Kidney (tissue), 13 donors: ENCODE measurements at regions not wholly inside any gene's neighbourhood (a gene's known extent, or its start where the extent isn't known, plus 50 kb on each side); places are given as distances from the start of the nearest gene placed in this dataset.

Experiments used
- DNase-seq, 5 donors: peaks; one replicate each; pipeline ENCODE4 v3.0.0-alpha.2; 2013 to 2020
- FAIRE-seq: peaks from 2 replicates; lab custom pipeline; 2012; peaks lifted over from hg19 to GRCh38; lab: Jason Lieb, UNC
- H3K27ac ChIP-seq, 2 donors: one replicate each; pipeline ENCODE4 v1.7.0; 2013; ENCODE audit warnings: low read depth in 2 of 2, low read length in 2 of 2, inconsistent platforms in 1 of 2
- H3K27me3 ChIP-seq: one replicate; pipeline ENCODE4 v1.7.1; 2013; ENCODE audit warnings: low read length, inconsistent platforms; ENCODE audit not compliant: control insufficient read depth, insufficient read depth
- H3K36me3 ChIP-seq, 3 donors: one replicate each; pipeline versions ENCODE4 v1.7.0 to v1.7.1; 2013; ENCODE audit warnings: low read length in 3 of 3, control low read depth in 1 of 3, inconsistent platforms in 1 of 3; ENCODE audit not compliant: insufficient read depth in 3 of 3, control insufficient read depth in 2 of 3
- H3K4me1 ChIP-seq, 3 donors: one replicate each; pipeline versions ENCODE4 v1.7.0 to v1.7.1; 2013; ENCODE audit warnings: low read length in 3 of 3, inconsistent platforms in 1 of 3, low read depth in 1 of 3; ENCODE audit not compliant: control insufficient read depth in 2 of 3, insufficient read depth in 2 of 3
- H3K4me3 ChIP-seq, 3 donors: one replicate each; pipeline versions ENCODE4 v1.7.0 to v1.8.1; 2013; ENCODE audit warnings: low read length in 3 of 3, control low read depth in 1 of 3, inconsistent platforms in 1 of 3
- H3K9ac ChIP-seq, 3 donors: one replicate each; pipeline versions ENCODE4 v1.7.0 to v1.7.1; 2013; ENCODE audit warnings: low read length in 3 of 3, control low read depth in 1 of 3, inconsistent platforms in 1 of 3
- H3K9me3 ChIP-seq, 3 donors: one replicate each; pipeline versions ENCODE4 v1.7.0 to v1.7.1; 2013; ENCODE audit warnings: low read length in 3 of 3, control low read depth in 1 of 3, inconsistent platforms in 1 of 3; ENCODE audit not compliant: control insufficient read depth in 2 of 3, insufficient read depth in 1 of 3
- intact Hi-C: fragments of 100-400 bp; cut with DNase I; formaldehyde crosslinking; loops from one replicate; pipeline ENCODE4 v1.11.1; 2022
- TF ChIP-seq, protein P1 (sequence below): IDR thresholded peaks from 3 replicates; pipeline ENCODE4 v1.5.1; 2012; ENCODE audit warnings: mild to moderate bottlenecking, moderate library complexity, borderline replicate concordance; ENCODE audit not compliant: insufficient read depth; ENCODE audit errors: extremely low read depth
- donor health status: control.
- donor health status: control.
- donor health status: control.
- donor health status: control.
- donor health status: control.
- donor health status: DM: yes; HTN: yes; CAD: no.
- donor health status: Normal renal cell carcinoma (clear cell type).

DNA sequence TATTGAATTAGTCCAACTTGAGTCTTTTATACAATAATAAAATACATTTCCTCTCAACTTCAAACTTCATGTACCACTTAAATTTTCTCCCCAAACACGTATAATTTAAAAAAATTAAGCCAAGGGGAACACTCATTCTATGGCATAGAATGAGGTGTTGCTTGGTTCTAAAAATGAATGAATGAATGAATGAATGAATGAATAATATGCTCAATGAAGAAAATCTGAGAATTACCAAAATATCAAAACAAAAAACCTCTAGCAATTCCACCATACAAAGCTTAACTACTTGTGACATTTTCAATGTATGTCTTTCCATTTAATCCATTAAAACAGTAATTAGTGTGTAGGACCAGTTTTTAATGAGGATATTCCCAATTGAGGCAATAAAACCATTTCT lies 62.7 kb upstream of the PLAC8 start:
- DNase-seq (no peak), FAIRE-seq (no peak)
- no peak overlapping the region for H3K27ac ChIP-seq
- H3K4me3 ChIP-seq: no peak overlapping the region
- no peak overlapping the region for H3K9ac ChIP-seq
- H3K4me1 ChIP-seq: no peaks in the 10 kb centered on the region
- H3K9me3 ChIP-seq: no peaks in the 10 kb centered on the region
- H3K36me3 ChIP-seq: no peaks in the 10 kb centered on the region
- TF ChIP-seq, protein P1, sequence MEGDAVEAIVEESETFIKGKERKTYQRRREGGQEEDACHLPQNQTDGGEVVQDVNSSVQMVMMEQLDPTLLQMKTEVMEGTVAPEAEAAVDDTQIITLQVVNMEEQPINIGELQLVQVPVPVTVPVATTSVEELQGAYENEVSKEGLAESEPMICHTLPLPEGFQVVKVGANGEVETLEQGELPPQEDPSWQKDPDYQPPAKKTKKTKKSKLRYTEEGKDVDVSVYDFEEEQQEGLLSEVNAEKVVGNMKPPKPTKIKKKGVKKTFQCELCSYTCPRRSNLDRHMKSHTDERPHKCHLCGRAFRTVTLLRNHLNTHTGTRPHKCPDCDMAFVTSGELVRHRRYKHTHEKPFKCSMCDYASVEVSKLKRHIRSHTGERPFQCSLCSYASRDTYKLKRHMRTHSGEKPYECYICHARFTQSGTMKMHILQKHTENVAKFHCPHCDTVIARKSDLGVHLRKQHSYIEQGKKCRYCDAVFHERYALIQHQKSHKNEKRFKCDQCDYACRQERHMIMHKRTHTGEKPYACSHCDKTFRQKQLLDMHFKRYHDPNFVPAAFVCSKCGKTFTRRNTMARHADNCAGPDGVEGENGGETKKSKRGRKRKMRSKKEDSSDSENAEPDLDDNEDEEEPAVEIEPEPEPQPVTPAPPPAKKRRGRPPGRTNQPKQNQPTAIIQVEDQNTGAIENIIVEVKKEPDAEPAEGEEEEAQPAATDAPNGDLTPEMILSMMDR: no peak
- H3K27me3 ChIP-seq: no peaks in the 10 kb centered on the region
- intact Hi-C loops: no loop called here

DNA sequence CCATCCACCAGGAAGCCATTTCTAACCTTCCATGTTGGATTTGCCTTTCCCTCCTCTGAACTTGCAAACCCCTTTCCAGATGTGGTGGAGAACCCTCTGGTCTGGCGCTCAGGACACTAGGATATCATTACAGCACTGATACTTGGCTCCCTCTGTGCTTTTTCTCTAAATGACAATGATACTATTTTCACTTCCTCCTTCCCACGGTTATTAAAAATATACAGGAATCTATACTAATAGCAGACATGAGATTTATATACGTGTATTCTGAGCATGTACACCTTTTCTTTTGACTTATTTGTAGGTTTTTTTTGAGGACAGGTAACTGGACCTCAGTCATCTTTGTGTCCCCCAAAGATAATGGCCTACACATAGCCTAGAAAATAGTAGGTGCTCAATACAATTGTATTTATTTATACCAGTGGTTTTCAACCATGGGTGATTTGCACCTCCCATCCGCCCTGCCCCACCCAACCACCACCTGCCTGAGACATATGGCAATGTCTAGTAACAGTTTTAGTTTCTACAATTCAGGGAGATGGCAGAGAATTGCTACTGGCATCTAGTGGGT lies 60.4 kb upstream of the PLAC8 start:
- intact Hi-C loops: no loop called here
- no peak overlapping the region for H3K4me3 ChIP-seq
- no peaks in the 10 kb centered on the region for H3K9me3 ChIP-seq
- H3K36me3 ChIP-seq: no peaks in the 10 kb centered on the region
- DNase-seq (no peak), FAIRE-seq (no peak)
- TF ChIP-seq, protein P1: no peak
- no peak overlapping the region for H3K27ac ChIP-seq
- no peaks in the 10 kb centered on the region for H3K4me1 ChIP-seq
- H3K27me3 ChIP-seq: no peaks in the 10 kb centered on the region
- H3K9ac ChIP-seq: no peak overlapping the region

DNA sequence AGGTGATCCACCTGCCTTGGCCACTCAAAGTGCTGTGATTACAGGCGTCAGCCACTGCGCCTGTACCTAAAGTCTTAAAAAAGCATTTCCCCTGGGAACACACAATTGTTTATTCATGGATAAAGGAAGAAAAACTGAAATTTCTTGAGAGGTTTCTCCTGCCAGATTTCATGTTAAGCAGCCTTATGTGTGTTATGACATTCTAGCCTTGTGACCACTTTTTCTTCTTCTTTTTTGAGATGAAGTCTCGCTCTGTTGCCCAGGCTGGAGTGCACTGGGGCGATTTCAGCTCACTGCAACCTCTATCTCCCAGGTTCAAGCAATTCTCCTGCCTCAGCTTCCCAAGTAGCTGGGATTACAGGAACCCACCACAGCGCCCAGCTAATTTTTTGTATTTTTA lies 57.8 kb upstream of the PLAC8 start:
- Histone ChIP-seq H3K36me3 (no peaks in the 10 kb centered on the region), H3K9me3 (no peaks in the 10 kb centered on the region), H3K9ac (no peak overlapping the region), H3K27me3 (no peaks in the 10 kb centered on the region), H3K4me3 (no peak overlapping the region), H3K4me1 (no peaks in the 10 kb centered on the region), H3K27ac (no peak overlapping the region)
- FAIRE-seq: no peak
- TF ChIP-seq, protein P1: no peak
- no peak for DNase-seq
- intact Hi-C loops: no loop called here
